ENCODE measurements at regions not wholly inside any gene's neighbourhood (a gene's known extent, or its start where the extent isn't known, plus 50 kb on each side); places are given as distances from the start of the nearest gene placed in this dataset.

GRCh38 chr16:79770244-79771064 is 169.9 kb upstream of the MAF start:
- no peak for ATAC-seq
- Histone ChIP-seq H3F3A (ENCODE audit: low read length, unreplicated experiment) (no peaks in the 10 kb centered on the region), H4K20me1 (ENCODE audit: low read length) (no peaks in the 10 kb centered on the region), H3K36me3 (ENCODE audit: low read depth, low read length) (no peaks in the 10 kb centered on the region), H3K4me2 (ENCODE audit: low read length) (no peak overlapping the region), H3K9me2 (replicated peaks; ENCODE audit: low read length) (no peaks in the 10 kb centered on the region), H3K4me1 (ENCODE audit: insufficient read depth, low read length) (no peaks in the 10 kb centered on the region), H3K79me2 (ENCODE audit: low read length) (no peaks in the 10 kb centered on the region), H2AFZ (ENCODE audit: low read length) (no peak overlapping the region), H3K9me3 (ENCODE audit: low read length) (no peaks in the 10 kb centered on the region), H3K9ac (ENCODE audit: low read length) (no peak overlapping the region), H3K4me3 (ENCODE audit: low read length) (peak overlapping the region; percentile 38; the same call in 1 of the 2 replicates), H3K27me3 (ENCODE audit: low read length) (peaks cover 7% of the 10 kb centered on the region; the same call in 1 of the 2 replicates), H3K27ac (ENCODE audit: low read length) (no peak overlapping the region)
- no peak for TF ChIP-seq EZH2phosphoT487 (IDR thresholded peaks at IDR 0.05; ENCODE audit: borderline replicate concordance, low read length)
- TF ChIP-seq EZH2 (IDR thresholded peaks at IDR 0.05; ENCODE audit: low read length, unreplicated experiment) = no peak
- no peak for TF ChIP-seq CTCF (conservative IDR thresholded peaks at IDR 0.05; ENCODE audit: low read depth, low read length)
- POLR2A ChIA-PET (ENCODE audit: unreplicated experiment) = no interaction called here
- CTCF ChIA-PET = no interaction called here
- intact Hi-C loops (cut with micrococcal nuclease) = no loop called here
- DNase-seq = peak; percentile 16
- no TSS peak for BruUV-seq (replicated peaks)

GRCh38 chr16:79769928-79770243 is 169.3 kb upstream of the MAF start:
- Histone ChIP-seq H3K4me2 (ENCODE audit: low read length) (no peak overlapping the region), H3K79me2 (ENCODE audit: low read length) (no peaks in the 10 kb centered on the region), H3K9me3 (ENCODE audit: low read length) (no peaks in the 10 kb centered on the region), H3K9me2 (replicated peaks; ENCODE audit: low read length) (no peaks in the 10 kb centered on the region), H3K9ac (ENCODE audit: low read length) (no peak overlapping the region), H4K20me1 (ENCODE audit: low read length) (no peaks in the 10 kb centered on the region), H2AFZ (ENCODE audit: low read length) (no peak overlapping the region), H3K36me3 (ENCODE audit: low read depth, low read length) (no peaks in the 10 kb centered on the region), H3K4me3 (ENCODE audit: low read length) (no peak overlapping the region), H3F3A (ENCODE audit: low read length, unreplicated experiment) (no peaks in the 10 kb centered on the region), H3K4me1 (ENCODE audit: insufficient read depth, low read length) (no peaks in the 10 kb centered on the region), H3K27ac (ENCODE audit: low read length) (no peak overlapping the region), H3K27me3 (ENCODE audit: low read length) (peaks cover 7% of the 10 kb centered on the region; the same call in 1 of the 2 replicates)
- no peak for ATAC-seq
- no peak for TF ChIP-seq CTCF (conservative IDR thresholded peaks at IDR 0.05; ENCODE audit: low read depth, low read length)
- no peak for TF ChIP-seq EZH2phosphoT487 (IDR thresholded peaks at IDR 0.05; ENCODE audit: borderline replicate concordance, low read length)
- no peak for TF ChIP-seq EZH2 (IDR thresholded peaks at IDR 0.05; ENCODE audit: low read length, unreplicated experiment)
- BruUV-seq (replicated peaks) = no TSS peak
- POLR2A ChIA-PET (ENCODE audit: unreplicated experiment) = no interaction called here
- CTCF ChIA-PET = no interaction called here
- DNase-seq = no peak
- intact Hi-C loops (cut with micrococcal nuclease) = no loop called here

GRCh38 chr16:79769270-79769927 is 168.9 kb upstream of the MAF start:
- Histone ChIP-seq H3K4me1 (ENCODE audit: insufficient read depth, low read length) (no peaks in the 10 kb centered on the region), H3K4me3 (ENCODE audit: low read length) (no peak overlapping the region), H3K4me2 (ENCODE audit: low read length) (no peak overlapping the region), H3K27me3 (ENCODE audit: low read length) (peaks cover 7% of the 10 kb centered on the region; the same call in 1 of the 2 replicates), H3F3A (ENCODE audit: low read length, unreplicated experiment) (no peaks in the 10 kb centered on the region), H4K20me1 (ENCODE audit: low read length) (no peaks in the 10 kb centered on the region), H3K79me2 (ENCODE audit: low read length) (no peaks in the 10 kb centered on the region), H3K9me2 (replicated peaks; ENCODE audit: low read length) (no peaks in the 10 kb centered on the region), H3K27ac (ENCODE audit: low read length) (no peak overlapping the region), H3K9me3 (ENCODE audit: low read length) (no peaks in the 10 kb centered on the region), H3K9ac (ENCODE audit: low read length) (no peak overlapping the region), H3K36me3 (ENCODE audit: low read depth, low read length) (no peaks in the 10 kb centered on the region), H2AFZ (ENCODE audit: low read length) (no peak overlapping the region)
- CTCF ChIA-PET = no interaction called here
- ATAC-seq (no peak), DNase-seq (no peak)
- POLR2A ChIA-PET (ENCODE audit: unreplicated experiment) = no interaction called here
- BruUV-seq (replicated peaks) = no TSS peak
- no peak for TF ChIP-seq CTCF (conservative IDR thresholded peaks at IDR 0.05; ENCODE audit: low read depth, low read length)
- TF ChIP-seq EZH2phosphoT487 (IDR thresholded peaks at IDR 0.05; ENCODE audit: borderline replicate concordance, low read length) = no peak
- TF ChIP-seq EZH2 (IDR thresholded peaks at IDR 0.05; ENCODE audit: low read length, unreplicated experiment) = no peak
- intact Hi-C loops (cut with micrococcal nuclease) = no loop called here

All from PC-3 (cell line).